ENCODE measurements at regions not wholly inside any gene's neighbourhood (a gene's known extent, or its start where the extent isn't known, plus 50 kb on each side); places are given as distances from the start of the nearest gene placed in this dataset.
"Not testable (repeated sequence)": the region's sequence is repeated elsewhere in the genome, so short reads cannot be mapped to it uniquely, and the experiment has no call there.

GRCh38 chr9:95580812-95581761 is 64.3 kb upstream of the PTCH1 start:
- no peak for DNase-seq (ENCODE audit: low read depth)

GRCh38 chr9:95574866-95575553 is 58.2 kb upstream of the PTCH1 start:
- DNase-seq (ENCODE audit: low read depth) = no peak

- DNase-seq (ENCODE audit: low read depth) = no peak
These were observed 57.4 kb upstream of the PTCH1 start for GRCh38 chr9:95574176-95574575.

- no peak for DNase-seq (ENCODE audit: low read depth)
These were observed 56.7 kb upstream of the PTCH1 start for GRCh38 chr9:95573463-95573862.

- no peak for DNase-seq (ENCODE audit: low read depth)
These were observed 55.8 kb upstream of the PTCH1 start for GRCh38 chr9:95572381-95573151.

GRCh38 chr9:95570646-95571045 is 53.9 kb upstream of the PTCH1 start:
- no peak for DNase-seq (ENCODE audit: low read depth)

GRCh38 chr9:95570150-95570549 is 53.4 kb upstream of the PTCH1 start:
- DNase-seq (ENCODE audit: low read depth) = no peak

- DNase-seq (ENCODE audit: low read depth) = not testable (repeated sequence)
These were observed 52.0 kb upstream of the PTCH1 start for GRCh38 chr9:95568735-95569134.
